ENCODE measurements at regions not wholly inside any gene's neighbourhood (a gene's known extent, or its start where the extent isn't known, plus 50 kb on each side); places are given as distances from the start of the nearest gene placed in this dataset.

DNA sequence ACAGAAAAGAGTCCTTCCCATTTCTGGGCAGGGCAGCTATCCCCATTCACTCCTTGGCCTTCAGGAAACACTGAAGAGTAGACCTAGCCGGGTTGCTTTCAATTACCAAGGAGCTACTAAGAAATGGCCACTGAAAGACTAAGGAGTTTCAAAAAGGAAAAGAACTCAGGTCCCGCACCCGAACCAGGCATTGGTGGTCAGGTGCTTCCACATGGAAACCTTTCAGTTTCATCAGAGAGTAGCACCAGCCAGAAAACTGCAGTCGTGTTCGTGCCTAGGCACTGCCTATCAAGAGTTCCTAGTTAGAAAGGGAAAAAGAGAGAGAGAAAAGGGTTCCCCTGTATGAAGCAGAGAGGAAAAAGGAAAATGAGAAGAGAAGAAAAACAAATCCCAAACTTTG lies 237.9 kb downstream of the KLHL4 start:
- no peak overlapping the region for H3K4me3 Mint-ChIP-seq
- no peak for DNase-seq
- H3K9me3 Mint-ChIP-seq, result peaks cover 23% of the 10 kb centered on the region
- H3K27me3 Mint-ChIP-seq (ENCODE audit: low read depth, poor library complexity), result peaks cover 5% of the 10 kb centered on the region
- H3K4me1 Mint-ChIP-seq, result no peaks in the 10 kb centered on the region
- TF ChIP-seq, protein P1, sequence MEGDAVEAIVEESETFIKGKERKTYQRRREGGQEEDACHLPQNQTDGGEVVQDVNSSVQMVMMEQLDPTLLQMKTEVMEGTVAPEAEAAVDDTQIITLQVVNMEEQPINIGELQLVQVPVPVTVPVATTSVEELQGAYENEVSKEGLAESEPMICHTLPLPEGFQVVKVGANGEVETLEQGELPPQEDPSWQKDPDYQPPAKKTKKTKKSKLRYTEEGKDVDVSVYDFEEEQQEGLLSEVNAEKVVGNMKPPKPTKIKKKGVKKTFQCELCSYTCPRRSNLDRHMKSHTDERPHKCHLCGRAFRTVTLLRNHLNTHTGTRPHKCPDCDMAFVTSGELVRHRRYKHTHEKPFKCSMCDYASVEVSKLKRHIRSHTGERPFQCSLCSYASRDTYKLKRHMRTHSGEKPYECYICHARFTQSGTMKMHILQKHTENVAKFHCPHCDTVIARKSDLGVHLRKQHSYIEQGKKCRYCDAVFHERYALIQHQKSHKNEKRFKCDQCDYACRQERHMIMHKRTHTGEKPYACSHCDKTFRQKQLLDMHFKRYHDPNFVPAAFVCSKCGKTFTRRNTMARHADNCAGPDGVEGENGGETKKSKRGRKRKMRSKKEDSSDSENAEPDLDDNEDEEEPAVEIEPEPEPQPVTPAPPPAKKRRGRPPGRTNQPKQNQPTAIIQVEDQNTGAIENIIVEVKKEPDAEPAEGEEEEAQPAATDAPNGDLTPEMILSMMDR (IDR thresholded peaks at IDR 0.05), result no peak
- H3K36me3 Mint-ChIP-seq (ENCODE audit: low read depth), result peaks cover 5% of the 10 kb centered on the region
- no peak overlapping the region for H3K27ac Mint-ChIP-seq

DNA sequence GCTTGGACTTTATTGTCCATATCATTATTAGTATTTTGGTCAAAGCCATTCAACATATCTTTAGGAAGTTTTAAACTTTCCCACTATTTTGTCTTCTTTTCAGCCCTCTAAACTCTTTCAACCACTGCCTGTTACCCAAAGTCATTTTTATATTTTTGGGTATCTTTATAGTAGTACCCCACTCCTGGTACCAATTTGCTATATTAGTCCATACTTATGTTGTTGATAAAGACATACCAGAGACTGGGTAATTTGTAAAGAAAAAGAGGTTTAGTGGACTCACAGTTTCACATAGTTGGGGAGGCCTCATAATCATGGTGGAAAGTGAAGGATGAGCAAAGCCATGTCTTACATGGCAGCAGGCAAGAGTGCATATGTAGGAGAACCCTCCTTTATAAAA lies 271.4 kb downstream of the KLHL4 start:
- no peaks in the 10 kb centered on the region for H3K4me1 Mint-ChIP-seq
- DNase-seq, result no peak
- no peaks in the 10 kb centered on the region for H3K36me3 Mint-ChIP-seq (ENCODE audit: low read depth)
- TF ChIP-seq, protein P1 (IDR thresholded peaks at IDR 0.05), result no peak
- H3K9me3 Mint-ChIP-seq, result peaks cover 33% of the 10 kb centered on the region
- no peaks in the 10 kb centered on the region for H3K27me3 Mint-ChIP-seq (ENCODE audit: low read depth, poor library complexity)
- no peak overlapping the region for H3K27ac Mint-ChIP-seq
- no peak overlapping the region for H3K4me3 Mint-ChIP-seq

DNA sequence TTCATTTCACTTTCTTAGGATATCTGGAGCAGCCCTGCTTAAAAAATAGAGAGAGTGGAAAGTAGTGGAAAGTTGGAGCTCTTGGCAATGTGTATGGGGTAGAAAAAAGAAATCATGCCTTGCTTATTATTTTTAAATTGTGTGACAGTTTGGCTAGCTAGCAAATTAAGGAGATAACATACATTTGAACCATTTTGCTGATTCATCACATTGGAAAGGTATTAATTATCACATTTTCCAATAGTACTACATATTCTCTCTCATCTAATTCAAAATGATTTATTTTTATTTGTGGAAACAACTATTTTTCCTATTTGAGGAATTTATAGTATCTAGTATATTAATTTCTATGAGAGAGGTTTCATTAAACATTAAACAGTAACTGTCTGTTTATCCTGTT lies 280.4 kb downstream of the KLHL4 start:
- no peak overlapping the region for H3K4me3 Mint-ChIP-seq
- H3K9me3 Mint-ChIP-seq, result no peaks in the 10 kb centered on the region
- H3K27ac Mint-ChIP-seq, result no peak overlapping the region
- DNase-seq, result no peak
- no peaks in the 10 kb centered on the region for H3K36me3 Mint-ChIP-seq (ENCODE audit: low read depth)
- no peaks in the 10 kb centered on the region for H3K27me3 Mint-ChIP-seq (ENCODE audit: low read depth, poor library complexity)
- TF ChIP-seq, protein P1 (IDR thresholded peaks at IDR 0.05), result no peak
- no peaks in the 10 kb centered on the region for H3K4me1 Mint-ChIP-seq

DNA sequence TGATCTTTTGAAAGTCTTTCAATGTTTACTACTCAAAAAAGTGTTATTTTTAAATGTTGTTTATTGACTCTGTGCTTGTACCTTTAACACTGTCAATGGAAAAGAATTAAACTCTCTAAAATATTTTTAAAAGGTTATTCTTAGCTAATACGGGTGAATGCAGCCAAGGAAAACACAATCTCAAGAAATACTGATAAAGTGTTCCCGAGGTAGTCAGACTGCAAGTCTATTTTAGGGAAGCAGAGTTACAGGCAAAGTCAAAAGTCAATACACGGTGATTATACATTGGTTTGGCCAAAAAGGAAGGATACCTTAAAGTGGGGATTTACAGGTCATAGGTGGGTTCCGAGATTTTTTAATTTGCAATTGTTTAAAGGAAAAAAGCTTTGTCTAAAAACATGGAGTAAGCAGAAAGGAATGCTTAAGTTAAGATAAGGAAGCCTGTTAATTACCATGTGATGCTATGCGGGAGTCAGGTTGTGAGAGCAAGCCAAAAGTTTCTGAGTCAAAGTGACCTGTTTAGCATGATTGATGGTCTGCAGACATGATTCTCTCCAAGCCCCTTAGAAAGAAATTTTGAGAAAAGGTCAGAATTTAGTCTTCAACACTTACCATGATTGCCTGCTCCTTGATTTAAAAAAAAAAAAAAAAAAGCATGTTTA lies 288.4 kb downstream of the KLHL4 start:
- Mint-ChIP-seq H3K9me3 (peaks cover 13% of the 10 kb centered on the region), H3K4me1 (peaks cover 7% of the 10 kb centered on the region), H3K36me3 (ENCODE audit: low read depth) (no peaks in the 10 kb centered on the region), H3K27me3 (ENCODE audit: low read depth, poor library complexity) (no peaks in the 10 kb centered on the region), H3K4me3 (no peak overlapping the region), H3K27ac (peak overlapping the region; percentile 86)
- TF ChIP-seq, protein P1 (IDR thresholded peaks at IDR 0.05), result no peak
- DNase-seq, result no peak

DNA sequence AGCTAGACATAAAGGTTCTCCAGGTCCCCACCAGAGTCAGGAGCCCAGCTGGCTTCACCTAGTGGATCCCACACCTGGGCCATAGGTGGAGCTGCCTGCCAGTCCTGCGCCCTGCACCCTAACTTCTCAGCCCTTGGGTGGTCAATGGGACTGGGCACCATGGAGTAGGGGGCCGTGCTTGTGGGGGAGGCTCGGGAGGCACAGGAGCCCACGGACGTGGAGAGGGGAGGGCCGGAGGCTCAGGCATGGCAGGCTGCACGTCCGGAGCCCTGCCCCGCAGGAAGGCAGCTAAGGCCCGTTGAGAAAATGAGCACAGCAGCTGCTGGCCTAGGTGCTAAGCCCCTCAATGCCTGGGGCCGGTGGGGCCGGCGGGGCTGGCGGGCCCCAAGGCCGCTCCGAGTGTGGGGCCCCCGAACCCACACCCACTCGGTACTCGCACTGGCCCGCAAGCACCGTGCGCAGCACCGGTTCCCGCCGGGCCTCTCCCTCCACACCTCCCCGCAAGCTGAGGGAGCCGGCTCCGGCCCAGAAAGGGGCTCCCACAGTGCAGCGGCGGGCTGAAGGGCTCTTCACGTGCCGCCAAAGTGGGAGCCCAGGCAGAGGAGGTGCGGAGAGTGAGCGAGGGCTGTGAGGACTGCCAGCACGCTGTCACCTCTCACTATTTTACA lies 291.1 kb downstream of the KLHL4 start:
- Mint-ChIP-seq H3K9me3 (peaks cover 13% of the 10 kb centered on the region), H3K27me3 (ENCODE audit: low read depth, poor library complexity) (no peaks in the 10 kb centered on the region), H3K4me3 (no peak overlapping the region), H3K27ac (no peak overlapping the region), H3K36me3 (ENCODE audit: low read depth) (no peaks in the 10 kb centered on the region), H3K4me1 (peaks cover 7% of the 10 kb centered on the region)
- no peak for DNase-seq
- TF ChIP-seq, protein P1 (IDR thresholded peaks at IDR 0.05), result no peak

DNA sequence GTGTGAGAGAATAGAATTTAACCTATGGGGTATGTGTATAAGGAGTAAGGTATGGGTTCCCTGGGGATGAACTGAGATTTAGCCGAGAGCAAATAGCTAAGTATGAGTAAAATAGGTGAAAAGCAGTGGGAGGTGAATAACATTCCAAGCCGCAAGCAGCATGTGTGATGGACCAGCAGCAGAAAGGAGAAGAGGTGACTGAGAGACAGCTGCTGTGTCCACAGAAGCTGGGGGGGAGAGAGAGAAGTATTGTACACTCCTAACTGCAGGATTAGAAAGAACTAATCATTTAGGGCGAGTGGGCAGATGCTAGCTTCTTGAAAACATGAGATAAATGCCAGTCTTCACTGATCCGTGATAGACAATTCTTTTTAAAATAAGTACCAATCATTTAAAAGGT lies 296.0 kb downstream of the KLHL4 start:
- Mint-ChIP-seq H3K9me3 (peaks cover 6% of the 10 kb centered on the region), H3K36me3 (ENCODE audit: low read depth) (no peaks in the 10 kb centered on the region), H3K4me1 (no peaks in the 10 kb centered on the region), H3K27ac (no peak overlapping the region), H3K4me3 (no peak overlapping the region), H3K27me3 (ENCODE audit: low read depth, poor library complexity) (no peaks in the 10 kb centered on the region)
- TF ChIP-seq, protein P1 (IDR thresholded peaks at IDR 0.05), result no peak
- DNase-seq, result no peak
